ENCODE measurements at regions not wholly inside any gene's neighbourhood (a gene's known extent, or its start where the extent isn't known, plus 50 kb on each side); places are given as distances from the start of the nearest gene placed in this dataset.

DNA sequence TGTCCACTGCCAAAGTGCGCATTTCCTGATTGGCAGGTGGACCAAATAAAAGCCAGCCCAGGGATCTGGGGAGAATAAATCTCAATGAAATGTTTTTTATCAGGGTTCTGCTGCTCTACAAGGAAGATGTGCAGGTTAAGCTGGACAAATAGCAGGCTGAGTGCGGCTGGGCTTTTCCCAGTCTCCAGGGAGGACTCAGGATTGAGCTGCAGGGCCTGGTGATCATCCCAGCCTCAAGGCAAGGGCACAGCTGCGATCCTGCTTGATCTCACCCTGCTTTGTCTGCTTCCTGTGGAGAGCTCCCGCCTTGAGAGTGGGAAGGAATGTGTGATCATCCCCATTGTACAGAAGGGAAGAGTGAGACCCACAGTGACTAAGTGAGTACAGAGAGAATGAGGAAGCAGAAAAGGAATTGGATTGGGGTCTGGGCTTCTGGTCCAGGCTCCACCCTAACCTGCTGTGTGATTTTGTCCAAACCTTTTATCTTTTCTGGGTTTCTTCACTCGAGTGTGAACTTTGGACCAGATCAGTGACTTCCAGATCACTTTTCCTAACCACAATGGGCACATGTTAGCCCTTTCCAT is 75.3 kb upstream of the CRHR1 start:
- Mint-ChIP-seq H3K9me3 (no peaks in the 10 kb centered on the region), H3K27me3 (peaks cover 16% of the 10 kb centered on the region), H3K36me3 (ENCODE audit: low read depth) (no peaks in the 10 kb centered on the region), H3K4me3 (no peak overlapping the region), H3K27ac (no peak overlapping the region), H3K4me1 (ENCODE audit: low read depth) (peaks cover 9% of the 10 kb centered on the region)
- intact Hi-C loops (cut with micrococcal nuclease): no loop called here
- DNase-seq (no peak), ATAC-seq (no peak)
- TF ChIP-seq, protein P1, sequence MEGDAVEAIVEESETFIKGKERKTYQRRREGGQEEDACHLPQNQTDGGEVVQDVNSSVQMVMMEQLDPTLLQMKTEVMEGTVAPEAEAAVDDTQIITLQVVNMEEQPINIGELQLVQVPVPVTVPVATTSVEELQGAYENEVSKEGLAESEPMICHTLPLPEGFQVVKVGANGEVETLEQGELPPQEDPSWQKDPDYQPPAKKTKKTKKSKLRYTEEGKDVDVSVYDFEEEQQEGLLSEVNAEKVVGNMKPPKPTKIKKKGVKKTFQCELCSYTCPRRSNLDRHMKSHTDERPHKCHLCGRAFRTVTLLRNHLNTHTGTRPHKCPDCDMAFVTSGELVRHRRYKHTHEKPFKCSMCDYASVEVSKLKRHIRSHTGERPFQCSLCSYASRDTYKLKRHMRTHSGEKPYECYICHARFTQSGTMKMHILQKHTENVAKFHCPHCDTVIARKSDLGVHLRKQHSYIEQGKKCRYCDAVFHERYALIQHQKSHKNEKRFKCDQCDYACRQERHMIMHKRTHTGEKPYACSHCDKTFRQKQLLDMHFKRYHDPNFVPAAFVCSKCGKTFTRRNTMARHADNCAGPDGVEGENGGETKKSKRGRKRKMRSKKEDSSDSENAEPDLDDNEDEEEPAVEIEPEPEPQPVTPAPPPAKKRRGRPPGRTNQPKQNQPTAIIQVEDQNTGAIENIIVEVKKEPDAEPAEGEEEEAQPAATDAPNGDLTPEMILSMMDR (IDR thresholded peaks at IDR 0.05): no peak
- ChIA-PET CTCF (no interaction called here), POLR2A (no interaction called here)

DNA sequence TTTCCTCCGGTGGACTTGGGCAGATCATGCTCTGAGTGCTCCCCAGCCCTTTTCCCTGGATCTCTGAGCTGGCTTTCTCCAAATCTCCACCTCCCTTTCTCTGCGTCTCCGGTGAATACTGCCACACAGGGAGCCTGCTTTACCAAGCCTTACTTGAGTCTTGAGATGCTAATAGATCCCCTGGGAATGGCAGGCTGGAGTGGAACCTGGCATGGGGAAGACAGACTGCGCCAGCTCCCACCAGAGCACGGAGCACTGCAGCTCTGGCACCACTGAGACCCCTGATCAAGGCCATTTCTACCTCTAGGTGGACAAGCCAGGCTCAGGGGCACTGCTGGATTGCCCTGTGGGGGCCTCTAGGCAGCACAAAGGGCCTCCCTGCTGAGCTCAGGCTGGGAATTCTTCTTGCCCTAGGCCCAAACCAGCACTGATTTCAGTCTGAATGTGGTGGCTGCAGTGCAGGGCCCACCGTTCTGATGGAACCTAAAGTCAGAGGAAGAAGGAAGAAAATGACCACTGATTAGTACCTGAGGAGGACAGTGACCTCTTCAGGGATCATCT is 74.3 kb upstream of the CRHR1 start:
- CTCF ChIA-PET: no interaction called here
- Mint-ChIP-seq H3K27me3 (peaks cover 12% of the 10 kb centered on the region), H3K4me1 (ENCODE audit: low read depth) (peaks cover 9% of the 10 kb centered on the region)

DNA sequence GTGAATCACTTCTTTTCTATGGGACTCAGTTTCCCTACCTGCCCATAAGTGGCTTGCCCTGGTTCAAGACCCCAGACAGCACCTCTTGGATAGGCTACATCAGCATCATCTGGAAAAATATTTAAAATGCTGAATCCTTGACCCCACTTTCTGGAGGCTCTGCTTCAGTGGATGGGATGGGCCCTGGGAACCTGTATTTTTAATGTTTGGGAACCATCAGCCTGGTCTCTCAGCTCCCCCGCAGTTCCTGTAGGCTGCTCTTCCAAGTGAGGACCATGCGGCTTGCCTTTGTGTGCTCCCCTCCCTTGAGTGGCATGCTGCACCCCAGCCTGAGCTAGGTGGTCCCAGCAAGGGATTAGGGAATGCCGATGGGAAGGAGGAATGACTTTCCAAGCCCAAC is 68.3 kb upstream of the CRHR1 start:
- H3K36me3 Mint-ChIP-seq (ENCODE audit: low read depth): no peaks in the 10 kb centered on the region
- POLR2A ChIA-PET: no interaction called here
- DNase-seq: no peak

More for the DNA sequence above, 74.3 kb upstream of the CRHR1 start:
- TF ChIP-seq, protein P1 (IDR thresholded peaks at IDR 0.05): no peak
- Mint-ChIP-seq H3K4me3 (no peak overlapping the region), H3K27ac (no peak overlapping the region), H3K9me3 (no peaks in the 10 kb centered on the region), H3K36me3 (ENCODE audit: low read depth) (no peaks in the 10 kb centered on the region)
- intact Hi-C loops (cut with micrococcal nuclease): no loop called here
- POLR2A ChIA-PET: no interaction called here
- ATAC-seq (no peak), DNase-seq (no peak)

DNA sequence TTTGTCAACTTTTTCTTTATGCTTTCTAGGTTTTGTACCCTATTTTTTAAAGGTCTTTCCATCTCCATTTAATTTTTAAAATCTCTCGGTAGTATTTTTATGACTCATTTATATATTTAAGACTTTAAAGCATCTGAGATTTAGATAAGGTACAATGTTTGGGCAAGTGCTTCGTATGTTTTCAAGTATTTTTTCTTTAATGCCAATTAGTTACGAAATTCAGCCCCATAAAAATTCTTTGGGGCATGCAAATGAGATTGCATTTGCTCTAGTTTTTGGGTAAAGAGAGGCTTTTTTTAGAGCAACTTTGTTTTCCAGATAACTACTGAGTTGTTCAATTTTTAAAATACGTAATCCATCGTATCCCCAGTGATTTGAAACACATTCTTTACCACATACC is 65.3 kb upstream of the CRHR1 start:
- H3K4me1 Mint-ChIP-seq (ENCODE audit: low read depth): no peaks in the 10 kb centered on the region

More for the DNA sequence above, 68.3 kb upstream of the CRHR1 start:
- Mint-ChIP-seq H3K4me3 (no peak overlapping the region), H3K9me3 (no peaks in the 10 kb centered on the region), H3K27ac (no peak overlapping the region), H3K4me1 (ENCODE audit: low read depth) (no peaks in the 10 kb centered on the region), H3K27me3 (peaks cover 14% of the 10 kb centered on the region)
- CTCF ChIA-PET: no interaction called here
- TF ChIP-seq, protein P1 (IDR thresholded peaks at IDR 0.05): no peak
- ATAC-seq: no peak
- intact Hi-C loops (cut with micrococcal nuclease): no loop called here

More for the DNA sequence above, 65.3 kb upstream of the CRHR1 start:
- Mint-ChIP-seq H3K27ac (no peak overlapping the region), H3K4me3 (no peak overlapping the region), H3K27me3 (peaks cover 18% of the 10 kb centered on the region), H3K36me3 (ENCODE audit: low read depth) (no peaks in the 10 kb centered on the region), H3K9me3 (peaks cover under 1% of the 10 kb centered on the region)
- DNase-seq (no peak), ATAC-seq (no peak)
- ChIA-PET POLR2A (no interaction called here), CTCF (no interaction called here)
- TF ChIP-seq, protein P1 (IDR thresholded peaks at IDR 0.05): no peak
- intact Hi-C loops (cut with micrococcal nuclease): no loop called here
